Testis (tissue), 2 donors: ENCODE measurements at regions not wholly inside any gene's neighbourhood (a gene's known extent, or its start where the extent isn't known, plus 50 kb on each side); places are given as distances from the start of the nearest gene placed in this dataset.

Experiments
- DNase-seq: peaks from one replicate; pipeline ENCODE4 v3.0.0-alpha.2; 2019
- H3K27ac ChIP-seq, 2 donors: fragments of 200-600 bp; sonication (generic); one replicate each; pipeline ENCODE4 v1.5.1; 2019
- H3K27me3 ChIP-seq: fragments of 200-600 bp; sonication (generic); one replicate; pipeline ENCODE4 v1.5.1; 2019
- H3K36me3 ChIP-seq: fragments of 200-600 bp; sonication (generic); one replicate; pipeline ENCODE4 v1.5.1; 2017; ENCODE audit warnings: low read depth; ENCODE audit errors: missing control alignments
- H3K4me1 ChIP-seq: fragments of 200-600 bp; sonication (generic); one replicate; pipeline ENCODE4 v1.5.1; 2019
- H3K4me3 ChIP-seq, 2 donors: fragments of 200-600 bp; sonication (generic); one replicate each; pipeline ENCODE4 v1.5.1; 2017 to 2019
- H3K9me3 ChIP-seq: fragments of 200-600 bp; sonication (generic); one replicate; pipeline ENCODE4 v1.5.1; 2017
- CTCF ChIP-seq, 3 experiments: fragments of 450-650 bp in 2 of 3; fragments of 200-600 bp in 1 of 3; sonication (generic) in 1 of 3; IDR thresholded peaks; one replicate each; pipeline ENCODE4 v1.5.1; 2016 to 2019; ENCODE audit warnings: antibody characterized with exemption in 3 of 3, mild to moderate bottlenecking in 2 of 3, moderate library complexity in 1 of 3
- POLR2A ChIP-seq: fragments of 450-650 bp; IDR thresholded peaks from one replicate; pipeline ENCODE4 v1.6.1; 2017; ENCODE audit warnings: antibody characterized with exemption, mild to moderate bottlenecking, moderate library complexity
- WGBS, 2 donors: methylation state at CpG; one replicate each; pipeline ENCODE4 v1.1.5; 2018; 5-methylcytosine and 5-hydroxymethylcytosine counted together
- intact Hi-C: fragments of 100-400 bp; cut with DNase I; formaldehyde crosslinking; loops from one replicate; pipeline ENCODE4 v1.15.1; 2023; ENCODE audit warnings: low total_unique reads

GRCh38 chr16:47895146-47895545 lies 260.6 kb downstream of the ABCC12 start:
- intact Hi-C loops = no loop called here

GRCh38 chr16:47892999-47893398 lies 262.8 kb downstream of the ABCC12 start:
- no peaks in the 10 kb centered on the region for H3K9me3 ChIP-seq
- TF ChIP-seq CTCF (IDR thresholded peaks at IDR 0.05) (no peak), POLR2A (no peak)
- no peak for DNase-seq
- H3K27ac ChIP-seq = no peak overlapping the region
- peaks cover 3% of the 10 kb centered on the region for H3K4me1 ChIP-seq
- intact Hi-C loops = no loop called here
- no peak overlapping the region for H3K4me3 ChIP-seq
- H3K36me3 ChIP-seq = no peaks in the 10 kb centered on the region
- H3K27me3 ChIP-seq = no peaks in the 10 kb centered on the region
- 87 to 89% methylated on average over 6 of the region's 6 CpGs for whole genome bisulfite sequencing, 2 donors

More at GRCh38 chr16:47895146-47895545, 260.6 kb downstream of the ABCC12 start:
- Histone ChIP-seq H3K4me3 (no peak overlapping the region), H3K4me1 (no peaks in the 10 kb centered on the region), H3K27me3 (no peaks in the 10 kb centered on the region), H3K36me3 (no peaks in the 10 kb centered on the region), H3K9me3 (no peaks in the 10 kb centered on the region), H3K27ac (no peak overlapping the region)
- TF ChIP-seq CTCF (IDR thresholded peaks at IDR 0.05) (no peak), POLR2A (no peak)
- no peak for DNase-seq
- whole genome bisulfite sequencing, 2 donors = 95 to 97% methylated on average over 10 of the region's 10 CpGs

- intact Hi-C loops = no loop called here
- DNase-seq = no peak
- no peak overlapping the region for H3K27ac ChIP-seq
These were observed 267.1 kb downstream of the ABCC12 start for GRCh38 chr16:47888734-47889133.

GRCh38 chr16:47888142-47888541 lies 267.7 kb downstream of the ABCC12 start:
- peaks cover 3% of the 10 kb centered on the region for H3K4me1 ChIP-seq
- intact Hi-C loops = no loop called here
- no peak overlapping the region for H3K4me3 ChIP-seq
- 40 to 59% methylated on average over 3 of the region's 3 CpGs for WGBS, 2 donors
- no peaks in the 10 kb centered on the region for H3K27me3 ChIP-seq
- no peak for DNase-seq
- no peak for TF ChIP-seq CTCF (IDR thresholded peaks at IDR 0.05)
- TF ChIP-seq POLR2A = no peak
- no peaks in the 10 kb centered on the region for H3K9me3 ChIP-seq
- no peak overlapping the region for H3K27ac ChIP-seq
- H3K36me3 ChIP-seq = no peaks in the 10 kb centered on the region

More at GRCh38 chr16:47888734-47889133, 267.1 kb downstream of the ABCC12 start:
- no peaks in the 10 kb centered on the region for H3K9me3 ChIP-seq
- no peak overlapping the region for H3K4me3 ChIP-seq
- H3K27me3 ChIP-seq = no peaks in the 10 kb centered on the region
- peaks cover 3% of the 10 kb centered on the region for H3K4me1 ChIP-seq
- WGBS, 2 donors = 69 to 74% methylated on average over 6 of the region's 6 CpGs
- no peaks in the 10 kb centered on the region for H3K36me3 ChIP-seq
- TF ChIP-seq CTCF (IDR thresholded peaks at IDR 0.05) (no peak), POLR2A (no peak)

- Histone ChIP-seq H3K27me3 (no peaks in the 10 kb centered on the region), H3K27ac (no peak overlapping the region), H3K9me3 (no peaks in the 10 kb centered on the region), H3K36me3 (no peaks in the 10 kb centered on the region), H3K4me3 (no peak overlapping the region), H3K4me1 (peaks cover 3% of the 10 kb centered on the region)
- intact Hi-C loops = no loop called here
- TF ChIP-seq CTCF (IDR thresholded peaks at IDR 0.05) = no peak
- no peak for TF ChIP-seq POLR2A
- no peak for DNase-seq
- WGBS, 2 donors = 45 to 57% methylated on average over 5 of the region's 5 CpGs
These were observed 268.3 kb downstream of the ABCC12 start for GRCh38 chr16:47887496-47887895.
